Gastroesophageal sphincter (tissue), 3 donors: ENCODE measurements at regions not wholly inside any gene's neighbourhood (a gene's known extent, or its start where the extent isn't known, plus 50 kb on each side); places are given as distances from the start of the nearest gene placed in this dataset.

ENCODE experiments used
- CTCF ChIP-seq, 4 experiments: fragments of 200-600 bp in 2 of 4; fragments of 450-650 bp in 2 of 4; sonication (generic) in 1 of 4; IDR thresholded peaks; one replicate each; pipeline ENCODE4 v1.5.1; 2017 to 2019; ENCODE audit warnings: antibody characterized with exemption in 4 of 4, mild to moderate bottlenecking in 2 of 4, moderate library complexity in 2 of 4
- POLR2A ChIP-seq, 2 donors: fragments of 450-650 bp; IDR thresholded peaks; one replicate each; pipeline ENCODE4 v1.6.1; 2017; ENCODE audit warnings: antibody characterized with exemption in 2 of 2, mild to moderate bottlenecking in 2 of 2, moderate library complexity in 1 of 2

GRCh38 chr6:18609715-18610114, 222.6 kb downstream of the RNF144B start:
- no peak for TF ChIP-seq CTCF (IDR thresholded peaks at IDR 0.05)
- no peak for TF ChIP-seq POLR2A (IDR thresholded peaks at IDR 0.05)
